Caco-2 (cell line): ENCODE measurements at regions not wholly inside any gene's neighbourhood (a gene's known extent, or its start where the extent isn't known, plus 50 kb on each side); places are given as distances from the start of the nearest gene placed in this dataset.

ENCODE experiments used
- BruUV-seq: library from RNA; stranded (reverse); fragments of 400-500 nt; replicated peaks from 2 replicates; lab custom pipeline; 2021; lab: Mats Ljungman, UMichigan
- CTCF ChIA-PET: fragments of 300-600 bp; sonication (Branson Sonifier 250); formaldehyde crosslinking; loops from one replicate; lab custom pipeline; 2022; ENCODE audit warnings: antibody characterized with exemption; lab: Charles Lee
- POLR2A ChIA-PET: fragments of 300-600 bp; sonication (Branson Sonifier 250); formaldehyde crosslinking; loops from one replicate; lab custom pipeline; 2022; ENCODE audit warnings: antibody characterized with exemption; lab: Charles Lee
- DNase-seq, 2 experiments: peaks; one replicate each; pipeline versions ENCODE4 v3.0.0 to v3.0.0-alpha.2; 2020 to 2022
- H3K27me3 ChIP-seq: replicated peaks from 2 replicates; pipeline ENCODE4 v1.6.0; 2011; ENCODE audit warnings: low read length; ENCODE audit not compliant: control insufficient read depth, insufficient read depth
- H3K36me3 ChIP-seq: 2 replicates; pipeline ENCODE4 v1.5.1; 2011; ENCODE audit warnings: low read length; ENCODE audit not compliant: control insufficient read depth, insufficient read depth
- H3K4me1 ChIP-seq: fragments of 250-450 bp; sonication (Bioruptor Pico); 2 replicates; pipeline ENCODE4 v1.5.1; 2020; ENCODE audit warnings: mild to moderate bottlenecking
- H3K4me3 ChIP-seq: 2 replicates; pipeline ENCODE4 v1.5.1; 2011; ENCODE audit warnings: low read depth, mild to moderate bottlenecking, control low read depth, low read length
- H3K9me3 ChIP-seq: fragments of 250-450 bp; sonication (Bioruptor Pico); 2 replicates; pipeline ENCODE4 v1.5.1; 2020; ENCODE audit warnings: mild to moderate bottlenecking, moderate library complexity
- H3K27ac Mint-ChIP-seq: one replicate; pipeline ENCODE4 v1.8.0; 2022; ENCODE audit warnings: mixed read lengths; ENCODE audit not compliant: unreplicated experiment
- H3K27me3 Mint-ChIP-seq: one replicate; pipeline ENCODE4 v1.8.0; 2022; ENCODE audit warnings: mixed read lengths; ENCODE audit not compliant: insufficient read depth, unreplicated experiment
- H3K36me3 Mint-ChIP-seq: one replicate; pipeline ENCODE4 v1.8.0; 2022; ENCODE audit warnings: mild to moderate bottlenecking, mixed read lengths; ENCODE audit not compliant: insufficient read depth, unreplicated experiment
- H3K4me1 Mint-ChIP-seq: one replicate; pipeline ENCODE4 v1.8.0; 2022; ENCODE audit warnings: low read depth, mixed read lengths; ENCODE audit not compliant: unreplicated experiment
- H3K4me3 Mint-ChIP-seq: one replicate; pipeline ENCODE4 v1.8.0; 2022; ENCODE audit warnings: mild to moderate bottlenecking, moderate library complexity, mixed read lengths; ENCODE audit not compliant: unreplicated experiment
- H3K9me3 Mint-ChIP-seq: one replicate; pipeline ENCODE4 v1.8.0; 2022; ENCODE audit warnings: mixed read lengths; ENCODE audit not compliant: unreplicated experiment
- CTCF ChIP-seq, 2 experiments: fragments of 200-600 bp in 1 of 2; IDR thresholded peaks; 1 replicate in 1 of 2; 2 replicates in 1 of 2; pipeline versions ENCODE4 v1.5.1 to v1.8.0; 2011 to 2022; ENCODE audit warnings: antibody characterized with exemption in 1 of 2, control low read depth in 1 of 2, inconsistent platforms in 1 of 2, low read depth in 1 of 2, low read length in 1 of 2, mild to moderate bottlenecking in 1 of 2, moderate library complexity in 1 of 2; ENCODE audit not compliant: insufficient read depth in 1 of 2, severe bottlenecking in 1 of 2, unreplicated experiment in 1 of 2
- intact Hi-C: fragments of 100-400 bp; cut with micrococcal nuclease; formaldehyde crosslinking; loops from one replicate; pipeline ENCODE4 v1.10.0; 2022; ENCODE audit not compliant: unreplicated experiment

DNA sequence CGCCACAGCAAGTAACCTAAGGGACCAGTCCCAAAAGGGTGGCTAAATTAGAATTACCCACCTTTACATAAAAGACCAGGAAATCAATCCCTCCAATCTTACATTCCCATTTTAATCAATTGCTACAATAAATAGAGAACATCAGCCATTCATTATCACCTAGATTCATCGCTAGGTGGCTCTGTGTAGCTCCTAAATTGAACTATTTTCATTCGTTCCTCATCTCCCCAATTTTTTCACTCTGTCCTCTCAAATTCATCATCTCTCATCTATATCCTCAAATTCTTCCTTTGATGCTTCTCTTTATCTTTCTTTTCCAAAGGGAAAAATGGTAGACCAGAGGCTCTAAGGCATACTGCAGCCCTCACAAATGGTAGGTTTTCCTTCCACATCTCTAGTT is 108.2 kb upstream of the TNC start:
- no peaks in the 10 kb centered on the region for H3K36me3 Mint-ChIP-seq
- H3K27me3 Mint-ChIP-seq = no peaks in the 10 kb centered on the region
- POLR2A ChIA-PET = no interaction called here
- DNase-seq = no peak
- H3K4me3 Mint-ChIP-seq = no peak overlapping the region
- Histone ChIP-seq H3K4me3 (no peak overlapping the region), H3K36me3 (no peaks in the 10 kb centered on the region), H3K9me3 (no peaks in the 10 kb centered on the region), H3K27me3 (no peaks in the 10 kb centered on the region), H3K4me1 (no peaks in the 10 kb centered on the region)
- CTCF ChIA-PET = interaction anchor here (0.7 kb wide), 1 partner anchor 222 kb away, joined by 3 read pairs; no protein-coding TSS in a partner anchor
- peak in 1 of 2 experiments; percentile 5 for TF ChIP-seq CTCF (IDR thresholded peaks at IDR 0.05; ENCODE audit: insufficient read depth in 1 of 2, low read depth in 1 of 2, low read length in 1 of 2, severe bottlenecking in 1 of 2, unreplicated experiment in 1 of 2)
- H3K9me3 Mint-ChIP-seq = no peaks in the 10 kb centered on the region
- intact Hi-C loops = loop anchor here (1.0 kb wide), 1 partner anchor 298 kb away; no protein-coding TSS in a partner anchor
- BruUV-seq = no TSS peak
- peaks cover 6% of the 10 kb centered on the region for H3K4me1 Mint-ChIP-seq
- H3K27ac Mint-ChIP-seq = no peak overlapping the region

GRCh38 chr9:115229496-115229895 is 111.5 kb upstream of the TNC start:
- no TSS peak for BruUV-seq
- Mint-ChIP-seq H3K27me3 (peaks cover 2% of the 10 kb centered on the region), H3K9me3 (no peaks in the 10 kb centered on the region), H3K4me1 (no peaks in the 10 kb centered on the region), H3K36me3 (no peaks in the 10 kb centered on the region), H3K27ac (no peak overlapping the region), H3K4me3 (no peak overlapping the region)
- Histone ChIP-seq H3K36me3 (no peaks in the 10 kb centered on the region), H3K4me3 (no peak overlapping the region), H3K27me3 (no peaks in the 10 kb centered on the region; the same call in 1 of the 2 replicates), H3K4me1 (no peaks in the 10 kb centered on the region), H3K9me3 (no peaks in the 10 kb centered on the region)
- POLR2A ChIA-PET = no interaction called here
- no peak for DNase-seq
- no peak for TF ChIP-seq CTCF (IDR thresholded peaks at IDR 0.05; ENCODE audit: insufficient read depth in 1 of 2, low read depth in 1 of 2, low read length in 1 of 2, severe bottlenecking in 1 of 2, unreplicated experiment in 1 of 2)
- CTCF ChIA-PET = no interaction called here
- intact Hi-C loops = no loop called here

- CTCF ChIA-PET = no interaction called here
- no peak for DNase-seq
- no peaks in the 10 kb centered on the region; the same call in 1 of the 2 replicates for H3K27me3 ChIP-seq
- intact Hi-C loops = no loop called here
- no peak overlapping the region for H3K27ac Mint-ChIP-seq
- H3K27me3 Mint-ChIP-seq = peaks cover 2% of the 10 kb centered on the region
- H3K36me3 ChIP-seq = no peaks in the 10 kb centered on the region
- no peaks in the 10 kb centered on the region for H3K9me3 ChIP-seq
- POLR2A ChIA-PET = no interaction called here
- no peak overlapping the region for H3K4me3 ChIP-seq
- H3K4me1 ChIP-seq = no peaks in the 10 kb centered on the region
- BruUV-seq = no TSS peak
- H3K4me3 Mint-ChIP-seq = no peak overlapping the region
- no peak for TF ChIP-seq CTCF (IDR thresholded peaks at IDR 0.05; ENCODE audit: insufficient read depth in 1 of 2, low read depth in 1 of 2, low read length in 1 of 2, severe bottlenecking in 1 of 2, unreplicated experiment in 1 of 2)
- H3K9me3 Mint-ChIP-seq = no peaks in the 10 kb centered on the region
- no peaks in the 10 kb centered on the region for H3K4me1 Mint-ChIP-seq
- H3K36me3 Mint-ChIP-seq = no peaks in the 10 kb centered on the region
Measured at GRCh38 chr9:115230924-115231515, 113.1 kb upstream of the TNC start.
